ENCODE measurements at regions not wholly inside any gene's neighbourhood (a gene's known extent, or its start where the extent isn't known, plus 50 kb on each side); places are given as distances from the start of the nearest gene placed in this dataset.

DNA sequence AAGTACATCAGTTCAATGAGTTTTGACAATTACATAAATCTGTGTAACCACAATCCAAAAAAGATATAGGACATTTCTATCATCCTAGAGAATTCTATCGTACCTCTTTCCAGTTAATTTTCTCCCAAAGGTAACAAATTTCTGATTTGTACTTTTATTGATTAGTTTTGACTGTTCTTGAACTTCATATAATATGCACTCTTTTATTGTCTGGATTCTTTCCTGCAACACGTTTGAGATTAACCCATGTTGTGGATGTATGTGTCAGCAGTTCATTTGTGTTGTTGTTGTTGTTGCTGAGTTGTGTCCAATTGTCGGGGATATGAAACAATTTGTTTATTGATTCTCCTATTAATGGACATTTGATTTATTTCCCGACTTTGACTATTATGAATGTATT, 145.9 kb upstream of the WDR11 start:
- no peak for DNase-seq

GRCh38 chr10:120710076-120710475, 141.1 kb upstream of the WDR11 start:
- DNase-seq: no peak

- DNase-seq: no peak
Measured at GRCh38 chr10:120711860-120712259, 139.3 kb upstream of the WDR11 start.

- DNase-seq: no peak
Measured at GRCh38 chr10:120713573-120714205, 137.5 kb upstream of the WDR11 start.

GRCh38 chr10:120715171-120715570, 136.0 kb upstream of the WDR11 start:
- DNase-seq: no peak

- DNase-seq: no peak
Measured at GRCh38 chr10:120719333-120719732, 131.8 kb upstream of the WDR11 start.

GRCh38 chr10:120727001-120727400, 124.2 kb upstream of the WDR11 start:
- DNase-seq: no peak

DNA sequence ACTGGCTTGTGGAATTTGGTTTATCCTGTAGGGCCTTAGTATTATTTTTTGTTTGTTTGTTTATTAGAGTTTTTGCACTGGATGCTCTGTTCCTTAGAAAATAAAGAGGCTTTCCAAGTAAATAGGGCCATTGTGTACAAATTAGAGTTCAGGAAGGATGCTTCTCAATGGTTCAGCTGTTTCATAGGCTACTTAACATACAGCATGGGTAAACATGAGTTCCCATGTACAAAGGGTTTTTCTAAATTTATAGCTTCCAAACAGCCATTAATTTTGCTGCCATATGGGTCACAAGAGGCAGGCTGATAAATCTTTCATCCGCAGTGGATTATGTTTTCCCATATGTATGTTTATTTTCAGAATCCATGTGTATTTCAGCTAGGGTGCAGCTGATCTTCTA, 121.6 kb upstream of the WDR11 start:
- no peak for DNase-seq

- peak; percentile 0 for DNase-seq
Measured at GRCh38 chr10:120732067-120732466, 119.1 kb upstream of the WDR11 start.

GRCh38 chr10:120732643-120733313, 118.4 kb upstream of the WDR11 start:
- no peak for DNase-seq

- no peak for DNase-seq
Measured at GRCh38 chr10:120734483-120735078, 116.6 kb upstream of the WDR11 start.

- no peak for DNase-seq
Measured at GRCh38 chr10:120735315-120735714, 115.8 kb upstream of the WDR11 start.

GRCh38 chr10:120735773-120736371, 115.3 kb upstream of the WDR11 start:
- DNase-seq: peak; percentile 27

GRCh38 chr10:120736377-120736776, 114.8 kb upstream of the WDR11 start:
- DNase-seq: no peak

- no peak for DNase-seq
Measured at GRCh38 chr10:120738658-120739057, 112.5 kb upstream of the WDR11 start.

- peak; percentile 50 for DNase-seq
Measured at GRCh38 chr10:120741396-120741795, 109.8 kb upstream of the WDR11 start.

- DNase-seq: no peak
Measured at GRCh38 chr10:120742373-120742772, 108.8 kb upstream of the WDR11 start.

GRCh38 chr10:120744040-120744439, 107.1 kb upstream of the WDR11 start:
- peak; percentile 49 for DNase-seq

GRCh38 chr10:120746001-120746777, 105.0 kb upstream of the WDR11 start:
- DNase-seq: no peak

GRCh38 chr10:120748519-120748918, 102.6 kb upstream of the WDR11 start:
- no peak for DNase-seq

DNA sequence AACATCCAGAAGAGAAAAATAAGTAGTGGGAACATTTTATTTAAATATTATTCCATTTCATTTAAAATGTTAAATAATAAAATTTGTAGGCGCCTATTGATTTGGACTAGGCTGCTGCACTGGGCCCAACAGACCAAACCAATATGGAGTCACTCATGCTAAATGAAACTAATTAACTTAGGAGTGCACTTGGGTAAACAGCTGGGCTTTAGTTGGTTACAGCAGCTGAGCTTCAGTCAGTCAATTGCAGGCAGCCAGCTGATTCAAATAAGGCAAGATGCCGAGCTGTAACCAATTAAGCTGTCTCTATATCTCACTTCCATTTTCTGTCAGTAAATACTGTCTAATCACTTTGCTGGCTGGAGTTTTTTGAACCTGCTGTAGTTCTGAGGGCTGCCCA, 102.1 kb upstream of the WDR11 start:
- DNase-seq: no peak

- DNase-seq: no peak
Measured at GRCh38 chr10:120749856-120750566, 101.2 kb upstream of the WDR11 start.

GRCh38 chr10:120755771-120756170, 95.4 kb upstream of the WDR11 start:
- no peak for DNase-seq
